GM12865 (cell line): ENCODE measurements at regions not wholly inside any gene's neighbourhood (a gene's known extent, or its start where the extent isn't known, plus 50 kb on each side); places are given as distances from the start of the nearest gene placed in this dataset.

Experiments used
- DNase-seq: peaks from one replicate; pipeline ENCODE4 v3.0.0; 2010; ENCODE audit warnings: low read depth
- H3K4me3 ChIP-seq: 2 replicates; pipeline ENCODE4 v1.5.1; 2011; ENCODE audit warnings: mild to moderate bottlenecking, low read depth, low read length, control low read depth
- CTCF ChIP-seq: IDR thresholded peaks from 2 replicates; pipeline ENCODE4 v1.5.1; 2011; ENCODE audit warnings: low read length, control low read depth, low read depth, inconsistent platforms; ENCODE audit not compliant: insufficient read depth; ENCODE audit errors: missing control alignments

GRCh38 chr21:35370071-35370470 lies 321.0 kb upstream of the RUNX1 start:
- DNase-seq, result no peak
- no peak for TF ChIP-seq CTCF
- no peak overlapping the region for H3K4me3 ChIP-seq

GRCh38 chr21:35368326-35368725 lies 319.2 kb upstream of the RUNX1 start:
- H3K4me3 ChIP-seq, result no peak overlapping the region
- no peak for TF ChIP-seq CTCF
- no peak for DNase-seq

- no peak for DNase-seq
- H3K4me3 ChIP-seq, result no peak overlapping the region
- no peak for TF ChIP-seq CTCF
Observed at GRCh38 chr21:35367553-35367952, 318.5 kb upstream of the RUNX1 start.

- H3K4me3 ChIP-seq, result no peak overlapping the region
- TF ChIP-seq CTCF, result no peak
- no peak for DNase-seq
Observed at GRCh38 chr21:35366394-35367080, 317.4 kb upstream of the RUNX1 start.

- no peak for DNase-seq
- TF ChIP-seq CTCF, result no peak
- H3K4me3 ChIP-seq, result no peak overlapping the region
Observed at GRCh38 chr21:35363458-35363857, 314.4 kb upstream of the RUNX1 start.

- no peak for DNase-seq
- no peak for TF ChIP-seq CTCF
- H3K4me3 ChIP-seq, result no peak overlapping the region
Observed at GRCh38 chr21:35361988-35362387, 312.9 kb upstream of the RUNX1 start.
